ENCODE measurements at regions not wholly inside any gene's neighbourhood (a gene's known extent, or its start where the extent isn't known, plus 50 kb on each side); places are given as distances from the start of the nearest gene placed in this dataset.

- H3K9ac ChIP-seq (ENCODE audit: insufficient read depth, low read length, poor library complexity, severe bottlenecking), result no peak overlapping the region
- no peak overlapping the region for H3K4me3 Mint-ChIP-seq
- no peaks in the 10 kb centered on the region for H3K27me3 ChIP-seq (ENCODE audit: control insufficient read depth in 2 of 2, insufficient read depth in 2 of 2, low read length in 2 of 2)
- H3K27me3 Mint-ChIP-seq (ENCODE audit: low read depth in 3 of 3), result no peaks in the 10 kb centered on the region
- no peak overlapping the region for H3K4me3 ChIP-seq (replicated peaks in 1 of 3; ENCODE audit: low read depth in 2 of 3, low read length in 3 of 3)
- peak overlapping the region in 1 of 7 donors; percentile 6 for H3K27ac Mint-ChIP-seq
- H3K4me1 Mint-ChIP-seq, result no peaks in the 10 kb centered on the region
- H3K79me2 ChIP-seq (ENCODE audit: insufficient read depth, low read length), result no peaks in the 10 kb centered on the region
- H4K20me1 ChIP-seq (ENCODE audit: insufficient read depth, low read length), result no peaks in the 10 kb centered on the region
- peaks cover 0 to 3% of the 10 kb centered on the region in 2 donors for H3K9me3 ChIP-seq (replicated peaks in 1 of 2; ENCODE audit: control insufficient read depth in 1 of 2, insufficient read depth in 1 of 2, low read length in 2 of 2)
- intact Hi-C loops (cut with micrococcal nuclease), result no loop called here
- H2AFZ ChIP-seq (ENCODE audit: insufficient read depth, low read depth, low read length, poor library complexity, severe bottlenecking), result no peak overlapping the region
- H3K4me2 ChIP-seq (replicated peaks; ENCODE audit: extremely low read depth, low read length, poor library complexity, severe bottlenecking), result no peak overlapping the region
- no peaks in the 10 kb centered on the region for H3K36me3 ChIP-seq (replicated peaks in 1 of 2; ENCODE audit: control insufficient read depth in 1 of 2, insufficient read depth in 2 of 2, low read length in 2 of 2)
- no peaks in the 10 kb centered on the region for H3K4me1 ChIP-seq (ENCODE audit: control insufficient read depth in 1 of 2, insufficient read depth in 2 of 2, low read length in 2 of 2)
- H3K9me3 Mint-ChIP-seq, result peaks cover 0 to 7% (median 0%) of the 10 kb centered on the region in 7 donors
- no peaks in the 10 kb centered on the region for H3K36me3 Mint-ChIP-seq
- no peak for TF ChIP-seq CTCF (IDR thresholded peaks at IDR 0.05)
- DNase-seq, result no peak
- H3K27ac ChIP-seq (ENCODE audit: low read depth in 1 of 2, low read length in 2 of 2), result no peak overlapping the region
- 98% methylated on average over 4 of the region's 11 CpGs for WGBS (ENCODE audit: insufficient coverage)
These were observed 421.9 kb upstream of the TENM3 start for GRCh38 chr4:181821039-181822004.

GRCh38 chr4:181822005-181822375, 421.2 kb upstream of the TENM3 start:
- intact Hi-C loops (cut with micrococcal nuclease), result no loop called here
- H3K27me3 Mint-ChIP-seq (ENCODE audit: low read depth in 3 of 3), result no peaks in the 10 kb centered on the region
- peaks cover 0 to 7% (median 0%) of the 10 kb centered on the region in 7 donors for H3K9me3 Mint-ChIP-seq
- H3K4me2 ChIP-seq (replicated peaks; ENCODE audit: extremely low read depth, low read length, poor library complexity, severe bottlenecking), result no peak overlapping the region
- no peaks in the 10 kb centered on the region for H3K36me3 ChIP-seq (replicated peaks in 1 of 2; ENCODE audit: control insufficient read depth in 1 of 2, insufficient read depth in 2 of 2, low read length in 2 of 2)
- no peak overlapping the region for H3K4me3 ChIP-seq (replicated peaks in 1 of 3; ENCODE audit: low read depth in 2 of 3, low read length in 3 of 3)
- H2AFZ ChIP-seq (ENCODE audit: insufficient read depth, low read depth, low read length, poor library complexity, severe bottlenecking), result no peak overlapping the region
- no peaks in the 10 kb centered on the region for H4K20me1 ChIP-seq (ENCODE audit: insufficient read depth, low read length)
- H3K9ac ChIP-seq (ENCODE audit: insufficient read depth, low read length, poor library complexity, severe bottlenecking), result no peak overlapping the region
- H3K36me3 Mint-ChIP-seq, result no peaks in the 10 kb centered on the region
- peaks cover 0 to 3% of the 10 kb centered on the region in 2 donors for H3K9me3 ChIP-seq (replicated peaks in 1 of 2; ENCODE audit: control insufficient read depth in 1 of 2, insufficient read depth in 1 of 2, low read length in 2 of 2)
- H3K27ac ChIP-seq (ENCODE audit: low read depth in 1 of 2, low read length in 2 of 2), result no peak overlapping the region
- no peak for DNase-seq
- H3K27ac Mint-ChIP-seq, result no peak overlapping the region
- H3K79me2 ChIP-seq (ENCODE audit: insufficient read depth, low read length), result no peaks in the 10 kb centered on the region
- H3K27me3 ChIP-seq (ENCODE audit: control insufficient read depth in 2 of 2, insufficient read depth in 2 of 2, low read length in 2 of 2), result no peaks in the 10 kb centered on the region
- H3K4me1 ChIP-seq (ENCODE audit: control insufficient read depth in 1 of 2, insufficient read depth in 2 of 2, low read length in 2 of 2), result no peaks in the 10 kb centered on the region
- no peak overlapping the region for H3K4me3 Mint-ChIP-seq
- TF ChIP-seq CTCF (IDR thresholded peaks at IDR 0.05), result no peak
- H3K4me1 Mint-ChIP-seq, result no peaks in the 10 kb centered on the region

All from CD14-positive monocyte (primary cell).